ENCODE measurements at regions not wholly inside any gene's neighbourhood (a gene's known extent, or its start where the extent isn't known, plus 50 kb on each side); places are given as distances from the start of the nearest gene placed in this dataset.
"Not testable (repeated sequence)": the region's sequence is repeated elsewhere in the genome, so short reads cannot be mapped to it uniquely, and the experiment has no call there.

GRCh38 chr7:91358303-91358702, 94.1 kb downstream of the FZD1 start:
- ChIA-PET POLR2A (no interaction called here), CTCF (no interaction called here)
- TF ChIP-seq ZBTB7A (tag by site-specific recombination; IDR thresholded peaks at IDR 0.05; ENCODE audit: low read depth) (no peak), ZNF510 (tag by site-specific recombination; IDR thresholded peaks at IDR 0.05; ENCODE audit: insufficient replicate concordance) (no peak), ZNF426 (tag by site-specific recombination; IDR thresholded peaks at IDR 0.05) (no peak), ZNF292 (tag by site-specific recombination; IDR thresholded peaks at IDR 0.05; ENCODE audit: borderline replicate concordance, low read depth) (no peak), ZBTB8A (tag by site-specific recombination; IDR thresholded peaks at IDR 0.05) (no peak), ZNF548 (tag by site-specific recombination; IDR thresholded peaks at IDR 0.05) (no peak), ZNF624 (tag by site-specific recombination; IDR thresholded peaks at IDR 0.05) (no peak), ZBTB17 (tag by site-specific recombination; IDR thresholded peaks at IDR 0.05) (no peak), OSR2 (tag by site-specific recombination; IDR thresholded peaks at IDR 0.05) (no peak), MZF1 (tag by site-specific recombination; IDR thresholded peaks at IDR 0.05; ENCODE audit: borderline replicate concordance) (no peak), ZBTB49 (tag by site-specific recombination; IDR thresholded peaks at IDR 0.05; ENCODE audit: low read depth) (no peak), ZNF596 (tag by site-specific recombination; IDR thresholded peaks at IDR 0.05) (no peak)
- TF ChIP-seq, protein P1, sequence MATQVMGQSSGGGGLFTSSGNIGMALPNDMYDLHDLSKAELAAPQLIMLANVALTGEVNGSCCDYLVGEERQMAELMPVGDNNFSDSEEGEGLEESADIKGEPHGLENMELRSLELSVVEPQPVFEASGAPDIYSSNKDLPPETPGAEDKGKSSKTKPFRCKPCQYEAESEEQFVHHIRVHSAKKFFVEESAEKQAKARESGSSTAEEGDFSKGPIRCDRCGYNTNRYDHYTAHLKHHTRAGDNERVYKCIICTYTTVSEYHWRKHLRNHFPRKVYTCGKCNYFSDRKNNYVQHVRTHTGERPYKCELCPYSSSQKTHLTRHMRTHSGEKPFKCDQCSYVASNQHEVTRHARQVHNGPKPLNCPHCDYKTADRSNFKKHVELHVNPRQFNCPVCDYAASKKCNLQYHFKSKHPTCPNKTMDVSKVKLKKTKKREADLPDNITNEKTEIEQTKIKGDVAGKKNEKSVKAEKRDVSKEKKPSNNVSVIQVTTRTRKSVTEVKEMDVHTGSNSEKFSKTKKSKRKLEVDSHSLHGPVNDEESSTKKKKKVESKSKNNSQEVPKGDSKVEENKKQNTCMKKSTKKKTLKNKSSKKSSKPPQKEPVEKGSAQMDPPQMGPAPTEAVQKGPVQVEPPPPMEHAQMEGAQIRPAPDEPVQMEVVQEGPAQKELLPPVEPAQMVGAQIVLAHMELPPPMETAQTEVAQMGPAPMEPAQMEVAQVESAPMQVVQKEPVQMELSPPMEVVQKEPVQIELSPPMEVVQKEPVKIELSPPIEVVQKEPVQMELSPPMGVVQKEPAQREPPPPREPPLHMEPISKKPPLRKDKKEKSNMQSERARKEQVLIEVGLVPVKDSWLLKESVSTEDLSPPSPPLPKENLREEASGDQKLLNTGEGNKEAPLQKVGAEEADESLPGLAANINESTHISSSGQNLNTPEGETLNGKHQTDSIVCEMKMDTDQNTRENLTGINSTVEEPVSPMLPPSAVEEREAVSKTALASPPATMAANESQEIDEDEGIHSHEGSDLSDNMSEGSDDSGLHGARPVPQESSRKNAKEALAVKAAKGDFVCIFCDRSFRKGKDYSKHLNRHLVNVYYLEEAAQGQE (tag by site-specific recombination; IDR thresholded peaks at IDR 0.05): no peak
- TF ChIP-seq, protein P2, sequence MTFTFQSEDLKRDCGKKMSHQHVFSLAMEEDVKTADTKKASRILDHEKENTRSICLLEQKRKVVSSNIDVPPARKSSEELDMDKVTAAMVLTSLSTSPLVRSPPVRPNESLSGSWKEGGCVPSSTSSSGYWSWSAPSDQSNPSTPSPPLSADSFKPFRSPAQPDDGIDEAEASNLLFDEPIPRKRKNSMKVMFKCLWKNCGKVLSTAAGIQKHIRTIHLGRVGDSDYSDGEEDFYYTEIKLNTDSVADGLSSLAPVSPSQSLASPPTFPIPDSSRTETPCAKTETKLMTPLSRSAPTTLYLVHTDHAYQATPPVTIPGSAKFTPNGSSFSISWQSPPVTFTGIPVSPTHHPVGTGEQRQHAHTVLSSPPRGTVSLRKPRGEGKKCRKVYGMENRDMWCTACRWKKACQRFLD (tag by site-specific recombination; IDR thresholded peaks at IDR 0.05): no peak
- TF ChIP-seq, protein P3, sequence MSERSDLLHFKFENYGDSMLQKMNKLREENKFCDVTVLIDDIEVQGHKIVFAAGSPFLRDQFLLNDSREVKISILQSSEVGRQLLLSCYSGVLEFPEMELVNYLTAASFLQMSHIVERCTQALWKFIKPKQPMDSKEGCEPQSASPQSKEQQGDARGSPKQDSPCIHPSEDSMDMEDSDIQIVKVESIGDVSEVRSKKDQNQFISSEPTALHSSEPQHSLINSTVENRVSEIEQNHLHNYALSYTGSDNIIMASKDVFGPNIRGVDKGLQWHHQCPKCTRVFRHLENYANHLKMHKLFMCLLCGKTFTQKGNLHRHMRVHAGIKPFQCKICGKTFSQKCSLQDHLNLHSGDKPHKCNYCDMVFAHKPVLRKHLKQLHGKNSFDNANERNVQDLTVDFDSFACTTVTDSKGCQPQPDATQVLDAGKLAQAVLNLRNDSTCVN (tag by site-specific recombination; optimal IDR thresholded peaks at IDR 0.05): no peak

DNA sequence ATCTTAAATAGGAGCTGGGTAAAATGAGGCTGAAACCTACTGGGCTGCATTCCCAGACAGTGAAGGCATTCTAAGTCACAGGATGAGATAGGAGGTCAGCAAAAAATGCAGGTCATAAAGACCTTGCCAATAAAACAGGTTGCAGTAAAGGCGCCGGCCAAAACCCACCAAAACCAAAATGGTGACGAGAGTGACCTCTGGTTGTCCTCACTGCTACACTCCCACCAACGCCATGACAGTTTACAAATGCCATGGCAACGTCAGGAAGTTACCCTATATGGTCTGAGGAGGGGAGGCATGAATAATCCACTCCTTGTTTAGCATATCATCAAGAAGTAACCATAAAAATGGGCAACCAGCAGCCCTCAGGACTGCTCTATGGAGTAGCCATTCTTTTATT, 100.9 kb downstream of the FZD1 start:
- H3K4me1 ChIP-seq (ENCODE audit: control insufficient read depth, insufficient read depth, low read length); H3K4me3 ChIP-seq (ENCODE audit: low read depth, low read length); H3K27ac ChIP-seq (ENCODE audit: extremely low read depth, low read depth, low read length); H3K9me3 ChIP-seq (ENCODE audit: control insufficient read depth, insufficient read depth, low read depth, low read length); H3K36me3 ChIP-seq (ENCODE audit: control insufficient read depth in 2 of 2, insufficient read depth in 1 of 2, low read length in 2 of 2): not testable (repeated sequence)
- ChIA-PET POLR2A (interaction anchor here (0.9 kb wide), 1 partner anchor 18 kb away, joined by 3 read pairs; no protein-coding TSS in a partner anchor), CTCF (interaction anchor here (0.6 kb wide), 1 partner anchor 1605 kb away, joined by 3 read pairs; no protein-coding TSS in a partner anchor)

More at GRCh38 chr7:91358303-91358702, 94.1 kb downstream of the FZD1 start:
- Histone ChIP-seq H3K4me1 (ENCODE audit: control insufficient read depth, insufficient read depth, low read length) (no peaks in the 10 kb centered on the region), H3K9me3 (ENCODE audit: control insufficient read depth, insufficient read depth, low read depth, low read length) (no peaks in the 10 kb centered on the region), H3K27ac (ENCODE audit: extremely low read depth, low read depth, low read length) (no peak overlapping the region), H3K36me3 (ENCODE audit: control insufficient read depth in 2 of 2, insufficient read depth in 1 of 2, low read length in 2 of 2) (no peaks in the 10 kb centered on the region), H3K4me3 (ENCODE audit: low read depth, low read length) (no peak overlapping the region)
